HEK293T (cell line): ENCODE measurements at regions not wholly inside any gene's neighbourhood (a gene's known extent, or its start where the extent isn't known, plus 50 kb on each side); places are given as distances from the start of the nearest gene placed in this dataset.

ENCODE experiments used
- FOXK2 ChIP-seq: fragments of 450-650 bp; IDR thresholded peaks from 2 replicates; pipeline ENCODE4 v1.6.1; 2016; ENCODE audit warnings: mild to moderate bottlenecking
- HDGF ChIP-seq: fragments of 450-650 bp; IDR thresholded peaks from 2 replicates; pipeline ENCODE4 v1.6.1; 2017; ENCODE audit warnings: antibody characterized with exemption, borderline replicate concordance
- LEF1 ChIP-seq: fragments of 450-650 bp; IDR thresholded peaks from 2 replicates; pipeline ENCODE4 v1.6.1; 2017; ENCODE audit warnings: mild to moderate bottlenecking, borderline replicate concordance
- PKNOX1 ChIP-seq: fragments of 450-650 bp; IDR thresholded peaks from 2 replicates; pipeline ENCODE4 v1.6.1; 2016
- TARDBP ChIP-seq: fragments of 450-650 bp; IDR thresholded peaks from 2 replicates; pipeline ENCODE4 v1.6.1; 2016

DNA sequence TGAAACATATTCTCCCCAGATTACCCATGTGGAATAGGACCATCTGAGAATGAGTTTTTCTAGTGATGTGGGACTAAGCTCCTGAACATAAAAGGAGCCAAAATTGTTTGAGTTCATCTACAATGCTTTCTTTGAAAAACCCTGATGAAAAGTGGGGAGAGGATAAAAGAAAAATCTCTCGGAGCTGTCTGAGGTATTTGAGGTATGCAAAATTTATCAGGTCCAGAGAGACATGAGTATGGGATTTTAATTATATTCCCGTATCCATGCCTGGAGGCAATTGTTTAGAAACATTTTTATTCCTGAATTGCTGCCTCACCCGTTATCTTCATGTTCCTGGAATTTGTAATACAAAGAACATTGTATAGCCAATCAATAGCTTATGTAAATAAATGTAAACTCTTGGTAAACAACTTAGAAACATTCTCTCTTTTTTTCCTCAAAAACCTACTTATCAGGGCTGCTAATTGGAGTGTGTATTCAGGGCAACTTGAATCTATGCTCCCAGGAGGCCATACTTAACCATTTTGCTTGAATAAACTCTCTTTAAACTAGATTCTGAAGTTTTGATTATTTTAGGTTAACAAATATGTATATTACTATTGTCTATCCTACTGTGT is 109.3 kb upstream of the OLFM3 start:
- no peak for TF ChIP-seq PKNOX1
- no peak for TF ChIP-seq FOXK2
- no peak for TF ChIP-seq TARDBP
- no peak for TF ChIP-seq LEF1
- TF ChIP-seq HDGF: no peak
